Adrenal gland (tissue), 5 donors: ENCODE measurements at regions not wholly inside any gene's neighbourhood (a gene's known extent, or its start where the extent isn't known, plus 50 kb on each side); places are given as distances from the start of the nearest gene placed in this dataset.

Experiments
- POLR2A ChIP-seq, 2 donors: fragments of 450-650 bp; IDR thresholded peaks; one replicate each; pipeline ENCODE4 v1.6.1; 2017; ENCODE audit warnings: antibody characterized with exemption in 2 of 2, mild to moderate bottlenecking in 2 of 2, moderate library complexity in 1 of 2
- TF ChIP-seq, protein P1 (sequence below), 6 experiments: fragments of 450-650 bp in 4 of 6; fragments of 200-600 bp in 2 of 6; sonication (generic) in 1 of 6; IDR thresholded peaks; 1 replicate in 5 of 6; 2 replicates in 1 of 6; pipeline versions ENCODE4 v1.5.1 to v1.8.0; 2016 to 2021; ENCODE audit warnings: antibody characterized with exemption in 6 of 6, mild to moderate bottlenecking in 2 of 6, moderate library complexity in 1 of 6
- donor health status: DM: no; HTN: no; CAD: no.

- TF ChIP-seq, protein P1, sequence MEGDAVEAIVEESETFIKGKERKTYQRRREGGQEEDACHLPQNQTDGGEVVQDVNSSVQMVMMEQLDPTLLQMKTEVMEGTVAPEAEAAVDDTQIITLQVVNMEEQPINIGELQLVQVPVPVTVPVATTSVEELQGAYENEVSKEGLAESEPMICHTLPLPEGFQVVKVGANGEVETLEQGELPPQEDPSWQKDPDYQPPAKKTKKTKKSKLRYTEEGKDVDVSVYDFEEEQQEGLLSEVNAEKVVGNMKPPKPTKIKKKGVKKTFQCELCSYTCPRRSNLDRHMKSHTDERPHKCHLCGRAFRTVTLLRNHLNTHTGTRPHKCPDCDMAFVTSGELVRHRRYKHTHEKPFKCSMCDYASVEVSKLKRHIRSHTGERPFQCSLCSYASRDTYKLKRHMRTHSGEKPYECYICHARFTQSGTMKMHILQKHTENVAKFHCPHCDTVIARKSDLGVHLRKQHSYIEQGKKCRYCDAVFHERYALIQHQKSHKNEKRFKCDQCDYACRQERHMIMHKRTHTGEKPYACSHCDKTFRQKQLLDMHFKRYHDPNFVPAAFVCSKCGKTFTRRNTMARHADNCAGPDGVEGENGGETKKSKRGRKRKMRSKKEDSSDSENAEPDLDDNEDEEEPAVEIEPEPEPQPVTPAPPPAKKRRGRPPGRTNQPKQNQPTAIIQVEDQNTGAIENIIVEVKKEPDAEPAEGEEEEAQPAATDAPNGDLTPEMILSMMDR (IDR thresholded peaks at IDR 0.05): no peak
- no peak for TF ChIP-seq POLR2A (IDR thresholded peaks at IDR 0.05)
Measured at GRCh38 chr6:170129691-170130171, 161.1 kb downstream of the DLL1 start.
